Dermis microvascular lymphatic vessel endothelial cell (primary cell): ENCODE measurements at regions not wholly inside any gene's neighbourhood (a gene's known extent, or its start where the extent isn't known, plus 50 kb on each side); places are given as distances from the start of the nearest gene placed in this dataset.

Experiments used
- DNase-seq, 2 donors: peaks; one replicate each; pipeline versions ENCODE4 v3.0.0 to v3.0.0-alpha.2; 2010; ENCODE audit warnings: low read depth in 2 of 2

GRCh38 chr3:102179326-102180177 is 255.3 kb upstream of the ZPLD1 start:
- peak in 1 of 2 donors; percentile 60 for DNase-seq

DNA sequence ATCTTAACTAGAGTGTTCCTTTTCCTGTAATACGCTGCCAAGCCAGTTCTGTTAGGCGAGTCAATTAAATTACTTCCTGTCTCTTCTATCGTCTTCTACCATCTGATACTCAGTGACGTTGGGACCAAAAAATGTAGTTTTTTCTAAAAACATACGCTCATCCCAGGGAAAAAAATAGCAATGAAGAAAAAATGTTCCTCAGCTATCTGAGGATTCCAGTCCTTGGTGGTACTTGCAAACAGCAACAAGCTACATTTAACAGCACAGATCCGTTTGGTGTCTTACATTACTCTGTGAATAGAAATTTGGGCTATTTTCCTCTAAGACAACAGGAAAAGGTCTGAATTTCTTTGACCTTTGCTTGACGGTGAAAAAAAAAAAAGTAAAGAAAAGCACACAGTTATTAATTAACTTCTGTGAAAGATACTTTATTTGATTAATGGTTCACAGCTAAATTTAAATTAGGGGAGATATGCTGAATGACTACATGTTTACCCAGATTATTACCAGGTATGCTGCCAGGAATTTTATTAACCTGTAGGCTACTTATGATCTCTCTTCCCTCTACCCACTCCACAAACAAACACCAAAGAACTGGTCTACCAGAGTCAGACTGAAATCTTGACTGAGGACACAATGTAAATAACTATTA is 254.4 kb upstream of the ZPLD1 start:
- peak; percentile 65 to 93 for DNase-seq

GRCh38 chr3:102181175-102181920 is 253.5 kb upstream of the ZPLD1 start:
- DNase-seq: peak; percentile 59 to 86

DNA sequence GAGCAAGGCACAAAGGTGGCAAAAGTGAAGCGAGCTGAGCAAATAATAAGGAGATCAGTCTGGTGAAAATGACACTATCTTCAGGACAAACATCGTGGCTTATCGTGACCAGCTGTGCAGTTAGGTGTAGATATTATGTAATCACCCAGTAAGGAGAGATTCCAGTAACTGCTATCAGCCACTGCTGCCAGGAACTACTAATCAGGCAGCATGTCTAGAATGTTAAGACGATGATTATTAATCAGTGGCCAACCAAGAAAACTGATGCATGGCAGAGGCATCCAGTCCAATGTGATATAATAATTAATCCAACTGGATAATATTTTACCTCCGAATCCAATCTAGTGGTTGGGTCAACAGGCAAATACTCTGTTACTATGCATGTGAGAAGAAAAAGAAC is 252.7 kb upstream of the ZPLD1 start:
- no peak for DNase-seq

DNA sequence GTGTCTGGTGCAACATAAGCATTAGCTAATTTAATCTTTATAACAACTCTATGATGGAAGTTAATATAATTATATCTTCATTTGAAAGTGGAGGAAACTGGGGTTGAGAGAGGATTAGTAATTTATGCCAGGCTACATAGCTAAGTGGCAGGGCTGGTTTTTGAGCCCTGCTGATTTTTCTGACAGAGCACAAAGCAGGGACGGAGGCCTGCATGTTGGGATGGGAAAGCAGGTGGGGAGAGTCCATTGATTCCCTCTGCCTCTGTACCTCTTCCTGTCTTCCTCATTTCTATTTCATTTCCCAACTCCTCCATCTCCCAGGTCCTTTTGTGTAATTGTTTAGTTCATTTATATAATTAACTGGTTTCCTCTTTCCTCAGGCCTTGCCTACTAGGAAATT is 251.6 kb upstream of the ZPLD1 start:
- no peak for DNase-seq

GRCh38 chr3:102183623-102184022 is 251.2 kb upstream of the ZPLD1 start:
- DNase-seq: no peak

- no peak for DNase-seq
Observed at GRCh38 chr3:102189541-102189940, 245.3 kb upstream of the ZPLD1 start.

GRCh38 chr3:102189956-102190723 is 244.7 kb upstream of the ZPLD1 start:
- no peak for DNase-seq

DNA sequence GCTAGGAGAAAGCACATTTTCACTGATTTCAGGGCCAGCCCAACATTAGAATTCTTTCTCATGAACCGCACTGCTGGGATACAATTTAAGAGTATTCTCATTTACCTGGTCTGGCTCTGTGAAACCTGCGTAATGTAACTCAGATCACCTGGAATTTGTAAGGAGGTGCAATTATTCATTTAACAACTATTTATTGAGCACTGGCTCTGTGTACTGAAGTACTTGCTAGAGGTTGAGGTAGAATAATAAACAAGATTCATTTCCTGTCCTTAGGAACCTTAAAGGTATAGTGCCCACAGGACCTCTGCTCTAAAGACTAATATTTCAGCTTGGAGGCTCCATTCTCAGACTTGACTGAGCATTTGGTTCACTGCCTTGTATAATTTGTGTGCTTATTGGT is 242.2 kb upstream of the ZPLD1 start:
- DNase-seq: no peak

GRCh38 chr3:102193255-102193654 is 241.6 kb upstream of the ZPLD1 start:
- no peak for DNase-seq

- no peak for DNase-seq
Observed at GRCh38 chr3:102194001-102194400, 240.8 kb upstream of the ZPLD1 start.

DNA sequence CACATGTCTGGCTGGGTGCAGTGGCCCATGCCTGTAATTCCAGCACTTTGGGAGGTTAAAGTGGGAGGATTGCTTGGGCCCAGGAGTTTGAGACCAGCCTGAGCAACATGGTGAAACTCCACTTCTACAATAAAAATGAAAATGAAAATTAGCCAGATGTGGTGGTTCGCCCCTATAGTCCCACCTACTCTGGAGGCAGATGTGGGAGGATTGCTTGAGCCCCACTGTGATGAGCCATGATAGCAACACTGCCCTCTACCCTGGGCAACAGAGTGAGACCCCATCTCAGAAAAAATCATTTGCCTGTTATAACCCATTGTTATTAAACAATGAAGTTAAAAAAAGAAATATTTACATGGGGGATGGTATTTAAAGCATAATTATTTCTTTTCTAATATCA is 240.1 kb upstream of the ZPLD1 start:
- no peak for DNase-seq

DNA sequence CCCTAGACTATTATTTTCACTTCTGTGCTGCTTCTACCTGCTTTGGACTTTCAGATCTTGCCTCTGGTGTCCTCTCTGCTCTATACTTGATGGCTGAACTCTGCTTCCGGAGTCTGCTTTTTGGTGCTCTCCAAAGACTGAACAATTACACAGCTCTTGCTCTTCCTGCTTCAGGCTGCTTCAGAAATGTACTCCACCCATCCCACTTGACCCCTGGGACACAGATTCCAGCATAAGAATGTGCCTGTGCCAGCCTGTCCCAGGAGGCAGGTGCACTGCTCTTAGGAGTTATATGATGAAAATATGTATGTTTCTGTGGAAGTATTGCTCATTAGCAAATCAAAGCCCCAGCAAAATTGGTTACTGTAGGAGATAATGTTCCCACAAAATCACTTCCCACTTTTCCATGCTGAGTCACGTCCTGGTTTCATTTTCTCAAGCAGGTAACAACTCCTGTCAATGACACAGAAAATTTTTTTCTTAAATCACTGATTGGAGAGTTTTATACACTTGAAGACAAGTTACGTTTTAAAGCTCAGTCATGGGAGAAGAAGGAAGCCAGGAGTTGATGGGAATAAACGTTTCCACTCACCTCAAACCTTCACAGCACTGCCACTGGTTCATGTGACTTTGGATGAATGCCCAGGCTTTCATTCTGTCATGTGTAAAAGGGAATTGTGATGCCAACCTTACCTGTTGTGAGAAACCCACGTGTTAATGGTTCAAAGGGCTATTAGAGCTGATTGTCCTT is 239.4 kb upstream of the ZPLD1 start:
- peak in 1 of 2 donors; percentile 35 for DNase-seq

DNA sequence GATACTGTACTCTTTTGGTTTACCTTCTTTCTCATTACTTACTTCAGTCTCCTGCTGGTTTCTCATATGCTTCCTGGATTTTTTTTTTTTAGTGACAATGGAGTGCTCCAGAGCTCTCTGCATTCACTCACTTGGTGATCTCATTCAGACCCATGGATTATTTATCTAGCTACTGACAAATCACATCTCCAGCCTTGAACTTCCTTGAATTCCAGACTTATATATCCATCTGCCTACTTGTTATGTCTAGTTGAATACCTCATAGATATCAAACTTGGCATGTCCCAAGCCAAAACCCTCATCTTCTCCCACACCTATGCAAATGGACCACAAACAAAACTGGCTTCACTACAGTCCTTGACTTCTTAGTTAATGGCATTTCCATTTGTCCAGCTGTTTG is 234.7 kb upstream of the ZPLD1 start:
- no peak for DNase-seq

DNA sequence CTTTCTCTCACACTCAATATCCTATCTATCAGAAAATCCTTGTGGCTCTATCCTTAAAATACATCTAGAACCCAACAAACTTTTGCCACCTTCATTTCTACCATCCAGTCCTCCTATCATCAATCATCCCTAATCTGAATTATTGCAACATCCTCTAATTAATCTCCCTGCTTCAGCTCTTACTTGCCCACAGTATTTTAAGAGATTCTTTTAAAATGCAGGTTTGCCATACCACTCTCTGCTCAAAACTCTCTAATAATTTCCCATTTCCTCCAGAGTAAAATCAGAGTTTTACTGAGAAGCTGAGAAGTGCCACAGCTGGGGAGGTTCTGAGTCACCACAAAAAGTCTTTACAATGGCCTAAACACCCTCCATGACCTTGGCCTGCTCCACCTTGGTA is 234.3 kb upstream of the ZPLD1 start:
- DNase-seq: no peak

DNA sequence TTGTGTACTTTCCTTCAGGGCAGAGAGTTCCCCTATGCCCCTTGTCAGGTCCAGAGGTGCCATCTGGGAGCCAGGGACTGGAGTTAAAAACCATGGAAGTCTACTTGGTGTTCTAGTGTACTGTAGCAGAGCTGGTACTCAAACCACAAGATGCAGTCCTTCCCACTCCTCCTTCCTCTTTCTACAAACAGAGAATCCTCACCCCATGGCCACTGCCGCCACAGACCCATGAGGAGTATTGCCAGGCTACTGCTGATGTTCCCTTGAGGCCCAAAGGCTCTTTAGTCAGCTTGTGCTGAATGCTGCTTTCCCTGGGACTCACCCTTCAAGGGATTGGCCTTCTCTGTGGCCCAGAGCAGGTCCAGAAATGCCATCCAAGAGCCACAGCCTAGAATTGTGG is 229.2 kb upstream of the ZPLD1 start:
- DNase-seq: no peak

- DNase-seq: peak; percentile 7 to 40
Observed at GRCh38 chr3:102206511-102207031, 228.2 kb upstream of the ZPLD1 start.

DNA sequence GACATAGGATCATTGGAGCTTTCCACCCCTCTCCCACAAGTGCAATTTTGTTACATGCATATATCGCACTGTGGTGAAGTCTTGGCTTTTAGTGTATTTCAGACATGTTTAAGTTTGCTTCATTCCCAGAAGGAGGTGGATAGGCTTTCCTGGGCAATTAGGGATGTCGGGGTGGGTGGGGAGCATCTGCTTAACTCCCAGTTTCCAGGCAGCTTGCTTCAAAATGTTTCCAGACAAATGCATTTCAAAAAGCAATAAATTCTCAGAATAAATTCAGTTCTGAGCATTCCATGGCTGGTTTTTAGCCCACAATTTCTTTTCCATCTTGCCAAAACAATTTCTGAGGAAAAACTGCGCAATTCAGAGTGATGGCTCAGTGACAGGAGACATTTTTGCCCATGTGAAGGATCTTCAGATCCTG is 227.7 kb upstream of the ZPLD1 start:
- DNase-seq: no peak

DNA sequence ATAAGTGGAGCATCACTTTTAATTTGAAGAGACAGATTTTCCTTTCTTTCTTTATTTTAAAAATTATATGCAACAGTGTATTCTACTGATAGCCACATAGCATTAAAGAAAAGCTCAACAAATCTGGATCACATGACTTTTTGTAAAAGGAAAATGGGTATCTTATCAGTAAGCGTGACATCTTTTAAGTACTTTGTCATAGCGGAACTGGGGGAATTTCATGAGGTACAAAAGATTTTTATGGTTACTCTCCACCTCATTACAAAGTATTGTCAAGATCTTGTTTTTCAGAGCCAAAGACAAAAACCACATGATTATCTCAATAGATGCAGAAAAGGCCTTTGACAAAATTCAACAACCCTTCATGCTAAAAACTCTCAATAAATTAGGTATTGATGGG is 219.6 kb upstream of the ZPLD1 start:
- DNase-seq: no peak

DNA sequence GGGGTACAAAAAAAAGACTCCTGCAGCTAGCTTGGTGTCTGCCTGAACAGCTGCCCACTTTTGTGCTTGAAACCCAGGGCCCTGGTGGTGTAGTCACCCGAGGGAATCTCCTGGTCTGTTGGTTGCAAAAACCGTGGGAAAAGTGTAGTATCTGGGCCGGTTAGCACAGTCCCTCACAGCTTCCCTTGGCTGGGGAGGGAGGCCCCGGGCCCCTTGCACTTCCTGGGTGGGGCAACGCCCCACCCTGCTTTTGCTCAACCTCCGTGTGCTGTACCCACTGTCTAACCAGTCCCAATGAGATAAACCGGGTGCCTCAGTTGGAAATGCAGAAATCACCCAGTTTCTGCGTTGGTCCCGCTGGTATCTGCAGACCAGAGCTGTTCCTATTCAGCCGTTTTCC is 211.7 kb upstream of the ZPLD1 start:
- no peak for DNase-seq

GRCh38 chr3:102224171-102224570 is 210.6 kb upstream of the ZPLD1 start:
- DNase-seq: peak; percentile 45 to 67
